ENCODE measurements at regions not wholly inside any gene's neighbourhood (a gene's known extent, or its start where the extent isn't known, plus 50 kb on each side); places are given as distances from the start of the nearest gene placed in this dataset.

- no peaks in the 10 kb centered on the region for H3K36me3 ChIP-seq (ENCODE audit: low read length)
- no peaks in the 10 kb centered on the region for H3K9me2 ChIP-seq (replicated peaks; ENCODE audit: insufficient read depth, low read length)
- no peaks in the 10 kb centered on the region for H3K9me3 ChIP-seq (ENCODE audit: insufficient read depth, low read length)
- H3K27ac ChIP-seq (ENCODE audit: low read depth, low read length): no peak overlapping the region
- no peak overlapping the region for H2AFZ ChIP-seq (ENCODE audit: low read depth, low read length, severe bottlenecking)
- no peak for TF ChIP-seq CTCF (IDR thresholded peaks at IDR 0.05; ENCODE audit: insufficient read depth, low read length, poor library complexity, severe bottlenecking)
- H3K27me3 ChIP-seq (ENCODE audit: low read length): no peaks in the 10 kb centered on the region
- H3K4me2 ChIP-seq (ENCODE audit: low read depth, low read length, poor library complexity, severe bottlenecking): no peak overlapping the region
- H3K79me2 ChIP-seq (ENCODE audit: insufficient read depth, low read length): no peaks in the 10 kb centered on the region
- no peaks in the 10 kb centered on the region for H4K20me1 ChIP-seq (ENCODE audit: low read depth, low read length)
- no peaks in the 10 kb centered on the region for H3F3A ChIP-seq (ENCODE audit: insufficient read depth)
- H3K9ac ChIP-seq (ENCODE audit: low read length): no peak overlapping the region
- no peak overlapping the region for H3K4me3 ChIP-seq (ENCODE audit: insufficient read depth, low read length, poor library complexity, severe bottlenecking)
These were observed 141.2 kb downstream of the MYCN start for GRCh38 chr2:16081316-16082200.

- H3F3A ChIP-seq (ENCODE audit: insufficient read depth): no peaks in the 10 kb centered on the region
- H3K27me3 ChIP-seq (ENCODE audit: low read length): no peaks in the 10 kb centered on the region
- TF ChIP-seq CTCF (IDR thresholded peaks at IDR 0.05; ENCODE audit: insufficient read depth, low read length, poor library complexity, severe bottlenecking) (no peak), EZH2phosphoT487 (conservative IDR thresholded peaks at IDR 0.05; ENCODE audit: low read length) (no peak)
- H3K36me3 ChIP-seq (ENCODE audit: low read length): no peaks in the 10 kb centered on the region
- no peaks in the 10 kb centered on the region for H3K9me3 ChIP-seq (ENCODE audit: insufficient read depth, low read length)
- no peaks in the 10 kb centered on the region for H4K20me1 ChIP-seq (ENCODE audit: low read depth, low read length)
- H3K27ac ChIP-seq (ENCODE audit: low read depth, low read length): no peak overlapping the region
- no peak overlapping the region for H3K4me2 ChIP-seq (ENCODE audit: low read depth, low read length, poor library complexity, severe bottlenecking)
- no peak overlapping the region for H3K4me3 ChIP-seq (ENCODE audit: insufficient read depth, low read length, poor library complexity, severe bottlenecking)
- H2AFZ ChIP-seq (ENCODE audit: low read depth, low read length, severe bottlenecking): no peak overlapping the region
- no peaks in the 10 kb centered on the region for H3K79me2 ChIP-seq (ENCODE audit: insufficient read depth, low read length)
- no peaks in the 10 kb centered on the region for H3K9me2 ChIP-seq (replicated peaks; ENCODE audit: insufficient read depth, low read length)
- H3K9ac ChIP-seq (ENCODE audit: low read length): no peak overlapping the region
These were observed 140.2 kb downstream of the MYCN start for GRCh38 chr2:16080516-16080915.

GRCh38 chr2:16080071-16080470 lies 139.7 kb downstream of the MYCN start:
- Histone ChIP-seq H3K79me2 (ENCODE audit: insufficient read depth, low read length) (no peaks in the 10 kb centered on the region), H3K9me2 (replicated peaks; ENCODE audit: insufficient read depth, low read length) (no peaks in the 10 kb centered on the region), H3K27ac (ENCODE audit: low read depth, low read length) (no peak overlapping the region), H3K9ac (ENCODE audit: low read length) (no peak overlapping the region), H3K27me3 (ENCODE audit: low read length) (no peaks in the 10 kb centered on the region), H2AFZ (ENCODE audit: low read depth, low read length, severe bottlenecking) (no peak overlapping the region), H3F3A (ENCODE audit: insufficient read depth) (no peaks in the 10 kb centered on the region), H3K4me3 (ENCODE audit: insufficient read depth, low read length, poor library complexity, severe bottlenecking) (no peak overlapping the region), H3K4me2 (ENCODE audit: low read depth, low read length, poor library complexity, severe bottlenecking) (no peak overlapping the region), H3K36me3 (ENCODE audit: low read length) (no peaks in the 10 kb centered on the region), H4K20me1 (ENCODE audit: low read depth, low read length) (no peaks in the 10 kb centered on the region), H3K9me3 (ENCODE audit: insufficient read depth, low read length) (no peaks in the 10 kb centered on the region)
- no peak for TF ChIP-seq CTCF (IDR thresholded peaks at IDR 0.05; ENCODE audit: insufficient read depth, low read length, poor library complexity, severe bottlenecking)
